Gastroesophageal sphincter (tissue), 4 donors: ENCODE measurements at regions not wholly inside any gene's neighbourhood (a gene's known extent, or its start where the extent isn't known, plus 50 kb on each side); places are given as distances from the start of the nearest gene placed in this dataset.
A peak's percentile ranks its signal among the peaks of the same experiment; 100 is the strongest.
"Not testable (repeated sequence)": the region's sequence is repeated elsewhere in the genome, so short reads cannot be mapped to it uniquely, and the experiment has no call there.

ENCODE experiments used
- ATAC-seq: fragments of 150-250 bp; one replicate; pipeline ENCODE4 v1.9.1; 2016; ENCODE audit warnings: mild to moderate bottlenecking, moderate library complexity
- H3K27ac ChIP-seq, 4 donors: fragments of 200-600 bp; sonication (generic) in 3 of 4; 1 replicate in 3 of 4; 2 replicates in 1 of 4; pipeline ENCODE4 v1.5.1; 2016 to 2019
- H3K27me3 ChIP-seq: fragments of 200-600 bp; sonication (generic); one replicate; pipeline ENCODE4 v1.5.1; 2019
- H3K36me3 ChIP-seq, 2 donors: fragments of 200-600 bp; sonication (generic); one replicate each; pipeline ENCODE4 v1.5.1; 2019; ENCODE audit warnings: control low read depth in 1 of 2
- H3K4me1 ChIP-seq, 3 donors: fragments of 200-600 bp; sonication (generic); 1 replicate in 2 of 3; 2 replicates in 1 of 3; pipeline ENCODE4 v1.5.1; 2016 to 2019; ENCODE audit warnings: control low read depth in 2 of 3
- H3K4me3 ChIP-seq, 2 donors: fragments of 200-600 bp; sonication (generic); one replicate each; pipeline ENCODE4 v1.5.1; 2019; ENCODE audit warnings: mild to moderate bottlenecking in 1 of 2, moderate library complexity in 1 of 2
- H3K9me3 ChIP-seq, 3 donors: fragments of 200-600 bp; sonication (generic); one replicate each; pipeline ENCODE4 v1.5.1; 2017 to 2019; ENCODE audit warnings: control low read depth in 2 of 3
- CTCF ChIP-seq, 4 experiments: fragments of 200-600 bp in 2 of 4; fragments of 450-650 bp in 2 of 4; sonication (generic) in 1 of 4; IDR thresholded peaks; one replicate each; pipeline ENCODE4 v1.5.1; 2017 to 2019; ENCODE audit warnings: antibody characterized with exemption in 4 of 4, mild to moderate bottlenecking in 2 of 4, moderate library complexity in 2 of 4
- EP300 ChIP-seq: sonication (generic); formaldehyde crosslinking; IDR thresholded peaks from one replicate; pipeline ENCODE4 v1.6.1; 2017; ENCODE audit warnings: antibody characterized with exemption, mild to moderate bottlenecking
- POLR2A ChIP-seq, 2 donors: fragments of 450-650 bp; IDR thresholded peaks; one replicate each; pipeline ENCODE4 v1.6.1; 2017; ENCODE audit warnings: antibody characterized with exemption in 2 of 2, mild to moderate bottlenecking in 2 of 2, moderate library complexity in 1 of 2
- POLR2AphosphoS5 ChIP-seq: sonication (generic); formaldehyde crosslinking; IDR thresholded peaks from one replicate; pipeline ENCODE4 v1.6.1; 2017; ENCODE audit warnings: antibody characterized with exemption
- WGBS, 2 donors: methylation state at CpG; one replicate each; pipeline ENCODE4 v1.1.5; 2018; ENCODE audit warnings: low coverage in 1 of 2; 5-methylcytosine and 5-hydroxymethylcytosine counted together

GRCh38 chr14:55781046-55781445 lies 201.0 kb downstream of the KTN1 start:
- no peak for TF ChIP-seq POLR2A (IDR thresholded peaks at IDR 0.05)
- TF ChIP-seq EP300 = no peak
- no peak for TF ChIP-seq CTCF (IDR thresholded peaks at IDR 0.05)
- no peak for TF ChIP-seq POLR2AphosphoS5
- H3K27me3 ChIP-seq = no peaks in the 10 kb centered on the region
- peaks cover 0 to 5% (median 0%) of the 10 kb centered on the region in 3 donors for H3K9me3 ChIP-seq
- H3K4me3 ChIP-seq = no peak overlapping the region
- H3K27ac ChIP-seq = peak overlapping the region in 3 of 4 donors; percentile 34 to 49 (median 37)
- no peaks in the 10 kb centered on the region for H3K36me3 ChIP-seq
- ATAC-seq = no peak
- H3K4me1 ChIP-seq = peaks cover 0 to 17% (median 0%) of the 10 kb centered on the region in 3 donors
- 79 to 87% methylated on average over 4 to 5 of the region's 5 CpGs for WGBS, 2 donors

GRCh38 chr14:55782166-55782565 lies 202.2 kb downstream of the KTN1 start:
- ATAC-seq = no peak
- Histone ChIP-seq H3K4me3 (no peak overlapping the region), H3K4me1 (peaks cover 0 to 17% (median 0%) of the 10 kb centered on the region in 3 donors), H3K27me3 (no peaks in the 10 kb centered on the region), H3K27ac (no peak overlapping the region), H3K36me3 (no peaks in the 10 kb centered on the region), H3K9me3 (peaks cover 0 to 5% (median 0%) of the 10 kb centered on the region in 3 donors)
- TF ChIP-seq POLR2AphosphoS5 = no peak
- TF ChIP-seq POLR2A (IDR thresholded peaks at IDR 0.05) = no peak
- TF ChIP-seq EP300 = no peak
- TF ChIP-seq CTCF (IDR thresholded peaks at IDR 0.05) = no peak

GRCh38 chr14:55789406-55789805 lies 209.4 kb downstream of the KTN1 start:
- 98 to 100% methylated on average over 1 to 2 of the region's 2 CpGs for WGBS, 2 donors
- H3K4me3 ChIP-seq = no peak overlapping the region
- H3K27me3 ChIP-seq = no peaks in the 10 kb centered on the region
- TF ChIP-seq CTCF (IDR thresholded peaks at IDR 0.05) (no peak), POLR2A (IDR thresholded peaks at IDR 0.05) (no peak), EP300 (no peak), POLR2AphosphoS5 (no peak)
- no peaks in the 10 kb centered on the region for H3K36me3 ChIP-seq
- H3K4me1 ChIP-seq = no peaks in the 10 kb centered on the region
- no peaks in the 10 kb centered on the region for H3K9me3 ChIP-seq
- no peak for ATAC-seq
- H3K27ac ChIP-seq = no peak overlapping the region

- 81 to 82% methylated on average over 6 of the region's 6 CpGs for WGBS, 2 donors
- Histone ChIP-seq H3K4me3 (no peak overlapping the region), H3K9me3 (no peaks in the 10 kb centered on the region), H3K27me3 (no peaks in the 10 kb centered on the region), H3K36me3 (no peaks in the 10 kb centered on the region), H3K27ac (no peak overlapping the region), H3K4me1 (no peaks in the 10 kb centered on the region)
- no peak for TF ChIP-seq POLR2A (IDR thresholded peaks at IDR 0.05)
- ATAC-seq = no peak
Observed at GRCh38 chr14:55794655-55795595, 214.9 kb downstream of the KTN1 start.

GRCh38 chr14:55796513-55796912 lies 216.5 kb downstream of the KTN1 start:
- H3K9me3 ChIP-seq, H3K4me1 ChIP-seq, H3K4me3 ChIP-seq, ATAC-seq, H3K27ac ChIP-seq, H3K36me3 ChIP-seq, H3K27me3 ChIP-seq: not testable (repeated sequence)
- 86 to 97% methylated on average over 3 of the region's 3 CpGs for WGBS, 2 donors

- Histone ChIP-seq H3K4me1 (no peaks in the 10 kb centered on the region), H3K27me3 (no peaks in the 10 kb centered on the region), H3K36me3 (no peaks in the 10 kb centered on the region), H3K4me3 (no peak overlapping the region), H3K9me3 (no peaks in the 10 kb centered on the region), H3K27ac (no peak overlapping the region)
- TF ChIP-seq EP300 = no peak
- TF ChIP-seq POLR2A (IDR thresholded peaks at IDR 0.05) = no peak
- TF ChIP-seq CTCF (IDR thresholded peaks at IDR 0.05) = no peak
- no peak for TF ChIP-seq POLR2AphosphoS5
- no peak for ATAC-seq
- 50 to 77% methylated on average over 1 to 3 of the region's 3 CpGs for WGBS, 2 donors
Observed at GRCh38 chr14:55798406-55798805, 218.4 kb downstream of the KTN1 start.
